Endothelial cell of umbilical vein (primary cell): ENCODE measurements at regions not wholly inside any gene's neighbourhood (a gene's known extent, or its start where the extent isn't known, plus 50 kb on each side); places are given as distances from the start of the nearest gene placed in this dataset.

Experiments
- BruUV-seq: library from RNA; stranded (reverse); fragments of 400-500 nt; replicated peaks from 2 replicates; lab custom pipeline; 2021; lab: Mats Ljungman, UMichigan
- CTCF ChIA-PET: fragments of 300-600, 350-600 bp; sonication (Branson Sonifier 250); formaldehyde crosslinking; loops from one replicate; lab custom pipeline; 2021; ENCODE audit warnings: antibody characterized with exemption, inconsistent platforms; lab: Charles Lee
- POLR2A ChIA-PET: fragments of 300-600, 350-600 bp; sonication (Branson Sonifier 250); formaldehyde crosslinking; loops from one replicate; lab custom pipeline; 2021; ENCODE audit warnings: antibody characterized with exemption, inconsistent platforms; lab: Charles Lee
- DNase-seq: peaks from one replicate; pipeline ENCODE4 v3.0.0-alpha.2; 2011; ENCODE audit warnings: low read depth, low spot score
- FAIRE-seq: peaks from 2 replicates; lab custom pipeline; 2011; peaks lifted over from hg19 to GRCh38; lab: Jason Lieb, UNC
- H2AFZ ChIP-seq: 2 replicates; pipeline ENCODE4 v1.6.0; 2012; ENCODE audit warnings: low read depth, low read length, control low read depth, inconsistent platforms
- H3K27ac ChIP-seq: 2 replicates; pipeline ENCODE4 v1.5.1; 2011; ENCODE audit warnings: low read depth, mild to moderate bottlenecking, control low read depth, low read length, moderate library complexity; ENCODE audit not compliant: insufficient read depth
- H3K27me3 ChIP-seq, 2 experiments: 2 replicates each; pipeline versions ENCODE4 v1.6.0 to v1.6.1; 2011; ENCODE audit warnings: low read length in 2 of 2, mixed read lengths in 1 of 2; ENCODE audit not compliant: control insufficient read depth in 2 of 2, insufficient read depth in 2 of 2
- H3K36me3 ChIP-seq, 2 experiments: 2 replicates in 1 of 2; 3 replicates in 1 of 2; pipeline ENCODE4 v1.5.1; 2011; ENCODE audit warnings: low read length in 2 of 2, mild to moderate bottlenecking in 1 of 2, moderate library complexity in 1 of 2; ENCODE audit not compliant: control insufficient read depth in 2 of 2, insufficient read depth in 2 of 2; ENCODE audit errors: extremely low read depth in 1 of 2
- H3K4me1 ChIP-seq: 3 replicates; pipeline ENCODE4 v1.5.1; 2011; ENCODE audit warnings: mild to moderate bottlenecking, low read length; ENCODE audit not compliant: control insufficient read depth, insufficient read depth; ENCODE audit errors: extremely low read depth
- H3K4me2 ChIP-seq: 2 replicates; pipeline ENCODE4 v1.6.1; 2011; ENCODE audit warnings: low read length, control low read depth, mixed read lengths; ENCODE audit not compliant: insufficient read depth
- H3K4me3 ChIP-seq, 3 experiments: fragments of 200-600 bp in 1 of 3; sonication (generic), shearing (Covaris generic) in 1 of 3; replicated peaks in 1 of 3; 2 replicates each; pipeline ENCODE4 v1.5.1; 2011 to 2016; ENCODE audit warnings: control low read depth in 3 of 3, low read length in 3 of 3, mild to moderate bottlenecking in 2 of 3, inconsistent platforms in 1 of 3, low read depth in 1 of 3, moderate library complexity in 1 of 3; ENCODE audit not compliant: insufficient read depth in 1 of 3
- H3K79me2 ChIP-seq: 2 replicates; pipeline ENCODE4 v1.6.0; 2012; ENCODE audit warnings: low read length, inconsistent platforms; ENCODE audit not compliant: control insufficient read depth, insufficient read depth
- H3K9ac ChIP-seq: replicated peaks from 2 replicates; pipeline ENCODE3; 2011; ENCODE audit warnings: low read length, control low read depth; ENCODE audit not compliant: insufficient read depth; ENCODE audit errors: extremely low read depth
- H3K9me1 ChIP-seq: replicated peaks from 3 replicates; pipeline ENCODE4 v1.6.0; 2011; ENCODE audit warnings: mild to moderate bottlenecking, low read length; ENCODE audit not compliant: control insufficient read depth, insufficient read depth; ENCODE audit errors: extremely low read depth
- H3K9me3 ChIP-seq: replicated peaks from 2 replicates; pipeline ENCODE4 v1.5.1; 2012; ENCODE audit warnings: low read length, inconsistent platforms; ENCODE audit not compliant: control insufficient read depth, insufficient read depth
- H4K20me1 ChIP-seq: replicated peaks from 2 replicates; pipeline ENCODE3; 2011; ENCODE audit warnings: mild to moderate bottlenecking, low read length; ENCODE audit not compliant: control insufficient read depth, insufficient read depth; ENCODE audit errors: extremely low read depth
- GATA2 ChIP-seq: IDR thresholded peaks from 2 replicates; pipeline ENCODE4 v1.7.0; 2011; ENCODE audit warnings: low read depth, mild to moderate bottlenecking, moderate library complexity, mixed read lengths, low read length; ENCODE audit not compliant: insufficient read length, insufficient read depth
- MYC ChIP-seq: IDR thresholded peaks from one replicate; pipeline ENCODE4 v1.6.1; 2011; ENCODE audit warnings: mild to moderate bottlenecking, low read depth, low read length
- POLR2A ChIP-seq: IDR thresholded peaks from 2 replicates; pipeline ENCODE4 v1.6.1; 2012; ENCODE audit warnings: low read depth, mild to moderate bottlenecking, control low read depth, low read length
- POLR2AphosphoS5 ChIP-seq: IDR thresholded peaks from 2 replicates; pipeline ENCODE4 v1.6.1; 2012; ENCODE audit warnings: low read depth, mild to moderate bottlenecking, control low read depth, low read length, moderate library complexity; ENCODE audit not compliant: insufficient read depth
- dilution Hi-C: fragments of 300-500 bp; cut with MboI; formaldehyde crosslinking; loops from one replicate; pipeline ENCODE4 v1.15.0; 2019; ENCODE audit warnings: low sequenced_read_pairs; ENCODE audit not compliant: extremely low pct_ligation_motif_present
- intact Hi-C: fragments of 100-400 bp; cut with micrococcal nuclease; formaldehyde crosslinking; loops from one replicate; pipeline ENCODE4 v1.10.0; 2022

DNA sequence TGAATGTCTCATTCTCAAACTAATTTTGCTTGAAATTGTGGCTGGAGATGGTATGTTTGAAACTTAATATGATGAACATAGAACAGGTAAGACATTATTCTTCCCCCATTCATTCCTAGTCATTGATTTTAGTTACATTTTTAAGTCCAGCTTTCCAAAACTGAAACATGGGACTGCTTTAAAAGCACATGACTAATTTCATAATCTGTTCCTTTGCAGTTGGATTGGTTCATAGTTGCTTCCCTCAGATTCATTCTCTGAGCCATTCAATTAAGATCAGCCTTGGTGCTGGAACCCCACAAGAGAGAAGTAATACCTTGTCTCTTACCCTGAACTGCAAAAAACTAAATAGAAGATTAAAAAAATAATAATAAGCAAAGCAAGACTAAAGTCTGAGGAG is 87.5 kb upstream of the TGFBR2 start:
- intact Hi-C loops: loop anchor here (1.0 to 10.0 kb wide), 15 partner anchors 20 to 477 kb away; partner anchors contain the start of gene TGFBR2
- CTCF ChIA-PET: interaction anchor here (0.6 to 3.5 kb wide), 24 partner anchors 9 to 476 kb away, joined by 3 to 24 read pairs (median 6); partner anchors contain the start of gene TGFBR2

GRCh38 chr3:30520699-30521098 is 85.7 kb upstream of the TGFBR2 start:
- peak overlapping the region; percentile 81 for H3K4me2 ChIP-seq
- H3K9ac ChIP-seq: peak overlapping the region; percentile 87
- FAIRE-seq: peak; percentile 65
- ChIA-PET POLR2A (interaction anchor here (1.1 kb wide), 1 partner anchor 86 kb away, joined by 3 read pairs; the partner anchor contains the start of gene TGFBR2), CTCF (interaction anchor here (1.2 to 1.6 kb wide), 2 partner anchors 24 to 85 kb away, joined by 4 to 5 read pairs; partner anchors contain the start of gene TGFBR2)
- peak overlapping the region in 1 of 3 experiments; percentile 25 for H3K4me3 ChIP-seq
- no peaks in the 10 kb centered on the region for H3K9me1 ChIP-seq
- H3K36me3 ChIP-seq: no peaks in the 10 kb centered on the region
- no peaks in the 10 kb centered on the region for H4K20me1 ChIP-seq
- peak overlapping the region; percentile 93 for H3K27ac ChIP-seq
- no TSS peak for BruUV-seq
- intact Hi-C loops: no loop called here
- peaks cover 58% of the 10 kb centered on the region for H3K4me1 ChIP-seq
- TF ChIP-seq GATA2 (no peak), POLR2AphosphoS5 (no peak)
- DNase-seq: peak; percentile 77
- no peaks in the 10 kb centered on the region for H3K9me3 ChIP-seq
- H3K79me2 ChIP-seq: no peaks in the 10 kb centered on the region
- H3K27me3 ChIP-seq: no peaks in the 10 kb centered on the region
- dilution Hi-C loops: no loop called here
- H2AFZ ChIP-seq: peak overlapping the region; percentile 24

More for the DNA sequence above, 87.5 kb upstream of the TGFBR2 start:
- H3K27me3 ChIP-seq: no peaks in the 10 kb centered on the region
- H3K4me2 ChIP-seq: peak overlapping the region; percentile 64
- H3K79me2 ChIP-seq: no peaks in the 10 kb centered on the region
- FAIRE-seq (no peak), DNase-seq (no peak)
- no peak overlapping the region for H3K4me3 ChIP-seq
- no peaks in the 10 kb centered on the region for H4K20me1 ChIP-seq
- TSS peak; percentile 87 for BruUV-seq
- peak overlapping the region; percentile 64 for H3K9ac ChIP-seq
- peak overlapping the region; percentile 93 for H3K27ac ChIP-seq
- POLR2A ChIA-PET: interaction anchor here (1.0 to 1.8 kb wide), 3 partner anchors 21 to 88 kb away, joined by 3 to 13 read pairs (median 5); partner anchors contain the start of gene TGFBR2
- H3K4me1 ChIP-seq: peaks cover 61% of the 10 kb centered on the region
- TF ChIP-seq POLR2A (no peak), MYC (no peak)
- H2AFZ ChIP-seq: no peak overlapping the region
- no peaks in the 10 kb centered on the region for H3K9me1 ChIP-seq
- H3K36me3 ChIP-seq: no peaks in the 10 kb centered on the region
- H3K9me3 ChIP-seq: no peaks in the 10 kb centered on the region
- dilution Hi-C loops: no loop called here
